ENCODE measurements at regions not wholly inside any gene's neighbourhood (a gene's known extent, or its start where the extent isn't known, plus 50 kb on each side); places are given as distances from the start of the nearest gene placed in this dataset.

- no peak for TF ChIP-seq CTCF (IDR thresholded peaks at IDR 0.05)
- TF ChIP-seq POLR2AphosphoS5 (IDR thresholded peaks at IDR 0.05) = no peak
These were observed 603.9 kb downstream of the TRHDE start for GRCh38 chr12:72876092-72876491.

Data from breast epithelium (tissue), 3 donors.